Activated T-helper 1 cell treated with anti-CD3 and anti-CD28 coated beads, Interleukin-12 subunit alpha, Interleukin-12 subunit beta, Interleukin-2, Interleukin-4 antibody, amounts not matched to agents 30 ng/mL and 10 ng/mL and 1 ng/mL, durations not matched to agents 14 hours and 24 hours and 36 hours (primary cell): ENCODE measurements at regions not wholly inside any gene's neighbourhood (a gene's known extent, or its start where the extent isn't known, plus 50 kb on each side); places are given as distances from the start of the nearest gene placed in this dataset.

Source experiments
- DNase-seq: peaks from one replicate; pipeline ENCODE4 v3.0.0; 2021; ENCODE audit warnings: low spot score
- H3K27ac Mint-ChIP-seq: one replicate; pipeline ENCODE4 v1.8.0; 2021; ENCODE audit warnings: mild to moderate bottlenecking, mixed read lengths
- H3K27me3 Mint-ChIP-seq: one replicate; pipeline ENCODE4 v1.8.0; 2022; ENCODE audit warnings: mild to moderate bottlenecking, moderate library complexity, mixed read lengths; ENCODE audit not compliant: insufficient read depth
- H3K36me3 Mint-ChIP-seq: one replicate; pipeline ENCODE4 v1.8.0; 2021; ENCODE audit warnings: low read depth, mixed read lengths
- H3K4me1 Mint-ChIP-seq: one replicate; pipeline ENCODE4 v1.8.0; 2021; ENCODE audit warnings: low read depth, mixed read lengths
- H3K4me3 Mint-ChIP-seq: one replicate; pipeline ENCODE4 v1.8.0; 2021; ENCODE audit warnings: mild to moderate bottlenecking, moderate library complexity, mixed read lengths
- H3K9me3 Mint-ChIP-seq: one replicate; pipeline ENCODE4 v1.8.0; 2021; ENCODE audit warnings: mixed read lengths
- intact Hi-C: fragments of 100-400 bp; cut with micrococcal nuclease; formaldehyde crosslinking; loops from one replicate; pipeline ENCODE4 v1.15.1; 2024

DNA sequence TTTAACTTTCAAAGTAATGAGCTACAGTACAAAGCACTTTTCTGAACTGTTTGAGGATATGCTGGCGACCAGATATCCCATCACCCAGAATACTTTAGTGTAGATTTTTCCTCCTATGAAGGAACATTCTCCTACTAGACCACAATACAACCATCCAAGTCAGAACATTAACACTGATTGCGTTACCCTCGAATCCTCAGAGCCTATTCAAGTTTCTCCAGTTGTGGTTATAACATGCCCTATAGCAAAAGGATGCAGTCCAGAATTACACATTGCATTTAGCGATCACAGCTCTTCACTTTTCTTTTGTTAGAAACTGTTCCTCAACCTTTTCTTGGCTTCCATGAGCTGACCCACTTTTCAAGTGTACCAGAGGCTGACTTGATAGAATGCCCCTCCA is 87.4 kb upstream of the SOX4 start:
- intact Hi-C loops: no loop called here
- no peak overlapping the region for H3K4me3 Mint-ChIP-seq
- no peak for DNase-seq
- H3K36me3 Mint-ChIP-seq: no peaks in the 10 kb centered on the region
- no peaks in the 10 kb centered on the region for H3K9me3 Mint-ChIP-seq
- H3K4me1 Mint-ChIP-seq: no peaks in the 10 kb centered on the region
- H3K27me3 Mint-ChIP-seq: no peaks in the 10 kb centered on the region
- H3K27ac Mint-ChIP-seq: no peak overlapping the region

DNA sequence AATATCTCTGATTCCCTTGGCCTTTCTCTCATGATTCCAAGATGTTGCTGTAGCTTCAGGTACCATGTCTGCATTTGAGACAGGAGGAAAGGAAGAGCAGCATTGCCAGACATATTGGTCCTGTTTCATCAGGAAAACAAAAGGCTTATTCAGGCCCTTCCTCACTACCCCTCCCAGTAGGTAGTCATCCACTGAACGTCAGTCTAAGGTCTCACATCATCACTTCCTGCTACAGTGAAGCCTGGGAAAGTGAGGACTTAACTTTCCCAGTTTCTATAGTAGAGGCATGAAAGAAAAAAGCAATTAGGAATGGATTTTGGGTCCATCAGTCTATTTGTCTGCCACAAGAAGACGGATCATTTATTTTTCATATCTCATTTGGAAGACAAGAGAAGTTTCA is 85.7 kb upstream of the SOX4 start:
- Mint-ChIP-seq H3K4me1 (no peaks in the 10 kb centered on the region), H3K27ac (no peak overlapping the region), H3K36me3 (no peaks in the 10 kb centered on the region), H3K4me3 (no peak overlapping the region), H3K9me3 (no peaks in the 10 kb centered on the region), H3K27me3 (no peaks in the 10 kb centered on the region)
- intact Hi-C loops: no loop called here
- no peak for DNase-seq

DNA sequence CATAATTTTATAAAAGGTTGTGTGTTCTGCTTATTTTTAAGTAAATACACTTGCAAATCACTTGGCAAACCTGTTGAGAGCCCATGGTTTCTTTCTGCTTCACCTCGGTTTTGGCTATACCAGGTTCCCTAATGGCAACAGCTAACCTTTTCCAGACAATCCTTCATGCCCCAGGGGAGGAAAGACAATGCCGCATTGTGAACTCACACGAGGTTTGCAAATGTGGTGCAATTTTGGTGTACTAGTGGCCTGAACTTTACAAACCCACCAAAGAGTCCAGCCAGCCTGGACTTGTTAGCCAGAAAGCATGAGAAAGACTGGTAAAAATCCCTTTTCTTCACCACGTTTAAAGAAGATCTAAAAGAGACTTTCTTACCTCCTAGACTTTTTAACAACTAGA is 84.8 kb upstream of the SOX4 start:
- DNase-seq: no peak
- no peak overlapping the region for H3K4me3 Mint-ChIP-seq
- H3K36me3 Mint-ChIP-seq: no peaks in the 10 kb centered on the region
- intact Hi-C loops: no loop called here
- H3K27me3 Mint-ChIP-seq: no peaks in the 10 kb centered on the region
- H3K4me1 Mint-ChIP-seq: no peaks in the 10 kb centered on the region
- H3K27ac Mint-ChIP-seq: no peak overlapping the region
- no peaks in the 10 kb centered on the region for H3K9me3 Mint-ChIP-seq

DNA sequence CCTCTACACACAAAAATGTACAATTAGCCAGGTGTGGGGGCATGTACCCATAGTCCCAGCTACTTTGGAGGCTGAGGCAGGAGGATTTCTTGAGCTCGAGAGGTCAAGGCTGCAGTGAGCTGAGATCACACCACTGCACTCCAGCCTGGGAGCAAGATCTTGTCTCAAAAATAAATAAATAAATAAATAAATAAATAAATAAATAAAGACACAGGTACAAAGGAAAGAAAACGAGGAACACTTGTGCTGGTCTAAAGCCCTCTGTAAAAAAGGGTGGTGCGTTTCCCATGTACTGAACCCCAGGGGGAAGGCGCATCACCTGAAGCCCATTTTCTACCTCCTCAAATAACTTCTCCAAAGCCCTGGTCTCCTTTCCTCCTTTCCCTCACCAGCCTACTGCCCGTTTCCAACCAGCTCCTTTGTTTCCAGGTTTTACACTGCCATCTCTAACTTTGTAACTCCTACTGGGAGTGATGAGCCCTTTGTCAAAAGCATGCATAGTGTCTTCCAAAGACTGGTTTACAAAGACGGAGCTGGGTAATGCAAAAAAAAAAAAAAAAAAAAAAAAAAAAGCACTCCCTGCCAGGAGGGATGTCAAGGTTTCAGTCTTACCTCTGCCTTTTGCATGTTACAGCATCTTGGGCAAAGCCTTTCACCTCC is 81.5 kb upstream of the SOX4 start:
- Mint-ChIP-seq H3K27me3 (peaks cover 2% of the 10 kb centered on the region), H3K27ac (no peak overlapping the region), H3K9me3 (no peaks in the 10 kb centered on the region), H3K4me1 (no peaks in the 10 kb centered on the region), H3K36me3 (no peaks in the 10 kb centered on the region), H3K4me3 (no peak overlapping the region)
- intact Hi-C loops: no loop called here
- DNase-seq: no peak

DNA sequence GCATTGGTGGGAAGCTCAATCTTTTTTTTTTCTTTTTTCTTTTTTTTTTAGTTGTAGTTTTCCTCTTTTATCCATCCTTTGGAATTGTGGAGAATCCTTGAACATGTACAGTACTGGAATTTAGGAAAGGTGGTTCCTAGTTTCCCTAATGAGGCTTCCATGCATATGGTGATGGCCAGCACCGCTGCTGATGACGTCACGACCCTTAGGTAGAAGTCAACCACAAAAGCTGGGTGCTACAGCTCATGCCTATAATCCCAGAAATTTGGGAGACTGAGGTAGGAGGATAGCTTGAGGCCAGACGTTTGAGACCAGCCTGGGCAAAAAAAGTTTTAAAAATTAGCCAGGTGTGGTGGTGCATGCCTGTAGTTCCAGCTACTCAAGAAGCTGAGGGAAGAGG is 79.3 kb upstream of the SOX4 start:
- no peak overlapping the region for H3K4me3 Mint-ChIP-seq
- no peak for DNase-seq
- peaks cover 2% of the 10 kb centered on the region for H3K27me3 Mint-ChIP-seq
- H3K27ac Mint-ChIP-seq: no peak overlapping the region
- intact Hi-C loops: no loop called here
- H3K4me1 Mint-ChIP-seq: no peaks in the 10 kb centered on the region
- H3K36me3 Mint-ChIP-seq: no peaks in the 10 kb centered on the region
- no peaks in the 10 kb centered on the region for H3K9me3 Mint-ChIP-seq

DNA sequence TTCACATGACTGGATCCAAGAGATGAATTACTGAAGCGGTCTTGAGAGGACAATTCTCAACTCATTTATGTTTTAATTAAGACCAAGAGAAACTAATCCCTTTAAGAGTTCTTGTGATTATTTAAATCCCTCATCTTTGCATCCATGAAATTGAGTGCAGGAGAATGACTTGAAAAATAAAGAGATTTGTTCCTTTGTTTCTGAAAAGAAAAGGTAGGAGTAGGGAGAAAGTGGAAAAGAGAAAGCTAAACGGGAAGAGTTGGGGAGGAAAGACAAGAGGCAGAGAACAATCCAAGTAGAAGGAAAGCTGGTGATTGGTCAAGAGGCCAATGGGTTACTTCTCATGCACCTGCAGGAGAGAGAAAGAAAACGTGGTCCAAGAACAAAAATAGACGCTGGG is 75.2 kb upstream of the SOX4 start:
- Mint-ChIP-seq H3K36me3 (no peaks in the 10 kb centered on the region), H3K27me3 (peaks cover 5% of the 10 kb centered on the region), H3K9me3 (no peaks in the 10 kb centered on the region), H3K4me3 (no peak overlapping the region), H3K4me1 (no peaks in the 10 kb centered on the region), H3K27ac (no peak overlapping the region)
- no peak for DNase-seq
- intact Hi-C loops: no loop called here

DNA sequence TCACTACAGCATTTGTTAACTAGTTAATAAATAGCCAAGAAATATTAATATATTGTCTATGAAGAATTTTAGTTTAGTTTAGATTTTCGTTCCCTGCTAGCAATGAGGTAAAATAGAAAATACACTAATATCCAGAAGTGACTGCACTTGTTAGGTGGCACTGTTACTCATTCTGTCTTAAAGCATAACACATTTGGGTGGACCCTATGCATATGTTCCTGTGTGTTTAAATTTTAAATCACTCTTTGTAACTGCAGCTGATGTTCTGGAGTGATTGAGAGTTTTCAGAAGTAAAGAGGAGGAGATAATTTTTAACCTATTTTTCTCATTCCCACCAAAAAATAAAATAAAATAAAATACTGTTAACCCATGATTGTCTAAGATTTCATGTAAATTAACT is 73.9 kb upstream of the SOX4 start:
- H3K27ac Mint-ChIP-seq: no peak overlapping the region
- no peaks in the 10 kb centered on the region for H3K4me1 Mint-ChIP-seq
- DNase-seq: no peak
- H3K4me3 Mint-ChIP-seq: no peak overlapping the region
- peaks cover 5% of the 10 kb centered on the region for H3K27me3 Mint-ChIP-seq
- no peaks in the 10 kb centered on the region for H3K9me3 Mint-ChIP-seq
- no peaks in the 10 kb centered on the region for H3K36me3 Mint-ChIP-seq
- intact Hi-C loops: no loop called here

DNA sequence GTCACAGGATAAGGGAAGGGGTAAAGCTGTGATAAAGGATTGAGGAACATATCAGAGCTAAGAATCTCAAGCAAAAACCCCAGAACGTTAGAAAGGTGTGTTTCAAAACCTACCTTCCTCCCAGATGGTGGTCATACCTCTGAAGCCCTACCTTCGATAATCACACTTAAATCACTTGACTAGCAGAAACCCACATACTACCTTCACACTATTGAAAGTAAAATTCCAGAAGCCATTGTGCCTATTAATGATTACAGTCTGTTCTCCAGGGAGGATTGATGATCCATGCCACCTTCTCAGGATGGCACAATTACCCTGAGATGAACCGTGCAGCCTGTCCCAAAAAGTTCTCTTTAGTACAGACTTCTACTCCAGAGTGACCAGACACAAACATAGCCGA is 72.3 kb upstream of the SOX4 start:
- H3K4me3 Mint-ChIP-seq: no peak overlapping the region
- H3K27ac Mint-ChIP-seq: no peak overlapping the region
- H3K27me3 Mint-ChIP-seq: peaks cover 2% of the 10 kb centered on the region
- intact Hi-C loops: no loop called here
- no peak for DNase-seq
- H3K36me3 Mint-ChIP-seq: no peaks in the 10 kb centered on the region
- H3K9me3 Mint-ChIP-seq: no peaks in the 10 kb centered on the region
- no peaks in the 10 kb centered on the region for H3K4me1 Mint-ChIP-seq

DNA sequence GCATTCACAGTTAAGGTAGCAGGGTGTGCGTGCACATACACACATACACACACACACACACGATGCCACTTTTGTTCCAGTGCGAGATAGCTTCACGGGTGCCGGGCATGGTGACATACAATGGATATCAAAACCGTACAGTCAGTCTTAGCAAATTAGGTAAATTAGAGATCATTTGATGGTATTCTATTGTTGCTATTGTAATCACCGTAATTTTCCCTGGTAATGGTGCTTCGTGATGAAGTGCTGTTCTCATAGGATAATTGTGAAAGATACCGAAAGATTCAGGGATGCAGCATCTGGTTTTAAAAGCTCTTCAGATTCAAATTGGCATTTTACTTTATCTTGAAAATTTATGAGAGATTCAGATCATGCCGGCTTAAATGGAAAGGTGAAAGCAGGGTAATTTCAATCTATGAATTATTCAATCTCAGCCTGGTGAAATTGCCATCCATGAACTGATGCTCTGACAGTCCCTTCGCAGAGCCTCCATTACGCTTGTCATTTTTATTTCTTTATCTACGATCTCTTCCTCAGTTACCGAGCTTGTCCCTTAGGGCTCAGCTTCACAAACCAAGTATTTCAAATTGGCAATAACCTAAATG is 71.3 kb upstream of the SOX4 start:
- Mint-ChIP-seq H3K9me3 (no peaks in the 10 kb centered on the region), H3K4me3 (no peak overlapping the region), H3K27ac (no peak overlapping the region), H3K27me3 (peaks cover 2% of the 10 kb centered on the region), H3K4me1 (no peaks in the 10 kb centered on the region), H3K36me3 (no peaks in the 10 kb centered on the region)
- DNase-seq: no peak
- intact Hi-C loops: no loop called here

DNA sequence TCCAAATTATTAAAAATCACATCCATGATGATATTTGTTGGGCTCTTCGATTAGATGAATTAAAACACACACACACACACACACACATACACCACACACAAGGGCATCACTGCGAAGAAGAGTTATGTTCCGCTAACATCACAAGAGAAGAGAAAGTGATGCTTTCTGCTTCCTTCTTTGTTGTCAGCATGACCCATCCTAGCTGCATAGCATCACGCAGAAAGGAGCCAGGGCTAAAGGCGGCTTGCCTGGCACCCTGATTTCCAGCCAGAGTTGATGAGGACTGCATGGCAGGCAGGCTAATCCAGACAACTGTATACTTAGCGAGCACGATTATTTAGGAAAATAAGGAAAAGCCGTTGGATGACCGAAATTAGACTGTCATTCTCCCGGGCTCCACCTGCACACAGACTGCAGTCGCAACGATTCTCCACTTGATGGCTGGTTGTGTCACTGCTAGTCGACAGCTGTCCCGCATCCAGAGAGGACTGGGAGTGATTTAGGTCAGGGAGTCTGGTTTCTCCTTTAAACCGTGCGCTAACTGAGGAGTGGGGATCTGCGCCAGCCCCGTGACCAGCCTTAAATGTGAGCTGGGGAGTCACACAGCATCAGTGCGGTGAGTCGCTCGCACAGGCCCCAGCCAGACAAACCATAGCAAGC is 70.6 kb upstream of the SOX4 start:
- no peak overlapping the region for H3K27ac Mint-ChIP-seq
- H3K9me3 Mint-ChIP-seq: no peaks in the 10 kb centered on the region
- H3K4me1 Mint-ChIP-seq: no peaks in the 10 kb centered on the region
- intact Hi-C loops: no loop called here
- H3K27me3 Mint-ChIP-seq: peaks cover 2% of the 10 kb centered on the region
- H3K36me3 Mint-ChIP-seq: no peaks in the 10 kb centered on the region
- H3K4me3 Mint-ChIP-seq: no peak overlapping the region
- no peak for DNase-seq

DNA sequence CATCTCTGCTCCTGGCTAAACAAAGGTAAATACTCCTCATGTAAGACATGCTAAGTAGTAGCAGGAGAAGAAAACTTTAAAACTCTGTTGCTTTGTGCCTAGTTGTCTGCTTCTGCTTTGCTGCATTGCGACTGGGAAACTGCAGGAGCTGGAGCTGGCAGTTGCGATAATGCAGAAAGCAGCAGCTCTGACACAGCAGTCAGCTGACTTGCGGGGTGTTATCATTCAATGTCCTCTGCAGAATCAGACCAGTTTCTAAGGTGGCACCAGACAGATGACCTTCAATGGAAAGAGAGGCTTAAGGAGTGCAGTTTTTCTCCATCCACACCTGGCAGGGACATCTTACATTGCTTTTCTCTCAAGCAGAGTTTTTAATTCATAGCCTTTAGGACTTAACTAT is 69.9 kb upstream of the SOX4 start:
- no peaks in the 10 kb centered on the region for H3K9me3 Mint-ChIP-seq
- no peaks in the 10 kb centered on the region for H3K4me1 Mint-ChIP-seq
- no peak overlapping the region for H3K27ac Mint-ChIP-seq
- H3K4me3 Mint-ChIP-seq: no peak overlapping the region
- DNase-seq: no peak
- peaks cover 2% of the 10 kb centered on the region for H3K27me3 Mint-ChIP-seq
- intact Hi-C loops: no loop called here
- H3K36me3 Mint-ChIP-seq: no peaks in the 10 kb centered on the region

DNA sequence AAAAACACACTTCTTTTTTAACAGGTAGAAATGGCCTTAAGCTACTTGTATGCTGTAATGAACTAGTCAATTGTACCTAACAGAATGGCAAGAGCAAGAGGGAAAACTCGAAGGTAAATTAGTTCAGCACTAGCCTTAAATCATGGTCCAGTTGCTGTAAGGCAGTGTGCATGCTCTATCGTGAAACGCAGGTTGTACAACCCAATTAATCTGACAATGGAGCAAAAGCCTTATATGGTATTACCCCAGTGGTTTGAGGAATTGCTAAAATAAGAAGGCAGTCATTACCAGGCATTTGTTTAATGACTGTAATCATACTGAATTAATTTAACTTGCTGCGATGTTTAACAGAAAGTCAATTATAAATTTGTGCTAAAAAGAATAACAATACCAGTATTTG is 69.3 kb upstream of the SOX4 start:
- no peak overlapping the region for H3K27ac Mint-ChIP-seq
- no peaks in the 10 kb centered on the region for H3K4me1 Mint-ChIP-seq
- intact Hi-C loops: no loop called here
- no peaks in the 10 kb centered on the region for H3K9me3 Mint-ChIP-seq
- DNase-seq: no peak
- H3K36me3 Mint-ChIP-seq: no peaks in the 10 kb centered on the region
- no peak overlapping the region for H3K4me3 Mint-ChIP-seq
- peaks cover 4% of the 10 kb centered on the region for H3K27me3 Mint-ChIP-seq

DNA sequence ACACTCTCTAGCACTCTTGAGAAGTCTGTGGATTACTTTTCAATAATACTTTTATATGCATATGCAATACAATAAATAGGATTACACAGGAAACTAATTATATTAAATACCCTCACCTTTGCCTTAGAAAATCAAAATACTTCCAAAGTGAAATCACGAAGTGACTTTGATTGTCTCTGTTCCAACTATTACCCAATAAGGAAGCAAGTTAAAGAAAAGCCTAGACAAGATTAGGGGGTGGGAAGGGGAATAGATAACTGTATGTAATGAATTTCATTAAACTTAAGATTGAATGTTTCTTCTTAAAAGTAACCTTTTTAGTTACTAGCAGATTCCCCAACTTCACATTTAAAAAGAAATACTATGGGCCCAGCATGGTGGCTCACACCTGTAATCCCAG is 66.6 kb upstream of the SOX4 start:
- H3K4me3 Mint-ChIP-seq: no peak overlapping the region
- peaks cover 4% of the 10 kb centered on the region for H3K27me3 Mint-ChIP-seq
- H3K36me3 Mint-ChIP-seq: no peaks in the 10 kb centered on the region
- H3K4me1 Mint-ChIP-seq: no peaks in the 10 kb centered on the region
- no peak for DNase-seq
- intact Hi-C loops: no loop called here
- no peaks in the 10 kb centered on the region for H3K9me3 Mint-ChIP-seq
- H3K27ac Mint-ChIP-seq: no peak overlapping the region
